BE2C (cell line): ENCODE measurements at regions not wholly inside any gene's neighbourhood (a gene's known extent, or its start where the extent isn't known, plus 50 kb on each side); places are given as distances from the start of the nearest gene placed in this dataset.

Experiments used
- DNase-seq: peaks from one replicate; pipeline ENCODE4 v3.0.0-alpha.2; 2020
- H3K27me3 ChIP-seq: fragments of 250-450 bp; sonication (Bioruptor Pico); 2 replicates; pipeline ENCODE4 v1.5.1; 2020; ENCODE audit warnings: mild to moderate bottlenecking
- H3K36me3 ChIP-seq: fragments of 250-450 bp; sonication (Bioruptor Pico); 2 replicates; pipeline ENCODE4 v1.5.1; 2020; ENCODE audit warnings: mild to moderate bottlenecking
- H3K4me1 ChIP-seq: fragments of 250-450 bp; sonication (Bioruptor Pico); 2 replicates; pipeline ENCODE4 v1.5.1; 2020
- H3K4me3 ChIP-seq: 2 replicates; pipeline ENCODE4 v1.5.1; 2011; ENCODE audit warnings: low read depth, low read length
- H3K9me3 ChIP-seq: fragments of 250-450 bp; sonication (Bioruptor Pico); 2 replicates; pipeline ENCODE4 v1.5.1; 2020
- TF ChIP-seq, protein P1 (sequence below): IDR thresholded peaks from 2 replicates; pipeline ENCODE4 v1.5.1; 2012; ENCODE audit warnings: mild to moderate bottlenecking, low read depth, low read length

GRCh38 chr6:62707156-62707555 is 421.1 kb upstream of the KHDRBS2 start:
- no peaks in the 10 kb centered on the region for H3K27me3 ChIP-seq
- no peak overlapping the region for H3K4me3 ChIP-seq
- no peak for DNase-seq

DNA sequence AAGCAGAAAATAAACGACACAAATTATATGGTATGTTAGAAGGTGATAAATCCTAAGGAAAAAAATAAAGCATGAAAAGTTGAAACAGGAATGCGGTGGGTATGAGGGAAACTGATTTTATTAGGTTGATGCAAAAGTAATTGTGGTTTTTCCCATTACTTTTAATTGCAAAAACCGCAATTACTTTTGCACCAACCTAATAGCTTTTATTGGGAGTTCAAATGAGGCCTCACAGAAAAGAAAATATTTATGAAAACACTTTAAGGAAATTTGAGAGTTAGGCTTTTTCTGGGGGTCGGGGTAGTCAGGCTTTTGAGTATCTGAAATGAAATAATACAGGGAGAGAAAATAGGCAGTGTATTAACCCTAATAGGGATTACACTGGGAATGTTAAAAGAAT is 397.0 kb upstream of the KHDRBS2 start:
- no peaks in the 10 kb centered on the region for H3K4me1 ChIP-seq
- TF ChIP-seq, protein P1, sequence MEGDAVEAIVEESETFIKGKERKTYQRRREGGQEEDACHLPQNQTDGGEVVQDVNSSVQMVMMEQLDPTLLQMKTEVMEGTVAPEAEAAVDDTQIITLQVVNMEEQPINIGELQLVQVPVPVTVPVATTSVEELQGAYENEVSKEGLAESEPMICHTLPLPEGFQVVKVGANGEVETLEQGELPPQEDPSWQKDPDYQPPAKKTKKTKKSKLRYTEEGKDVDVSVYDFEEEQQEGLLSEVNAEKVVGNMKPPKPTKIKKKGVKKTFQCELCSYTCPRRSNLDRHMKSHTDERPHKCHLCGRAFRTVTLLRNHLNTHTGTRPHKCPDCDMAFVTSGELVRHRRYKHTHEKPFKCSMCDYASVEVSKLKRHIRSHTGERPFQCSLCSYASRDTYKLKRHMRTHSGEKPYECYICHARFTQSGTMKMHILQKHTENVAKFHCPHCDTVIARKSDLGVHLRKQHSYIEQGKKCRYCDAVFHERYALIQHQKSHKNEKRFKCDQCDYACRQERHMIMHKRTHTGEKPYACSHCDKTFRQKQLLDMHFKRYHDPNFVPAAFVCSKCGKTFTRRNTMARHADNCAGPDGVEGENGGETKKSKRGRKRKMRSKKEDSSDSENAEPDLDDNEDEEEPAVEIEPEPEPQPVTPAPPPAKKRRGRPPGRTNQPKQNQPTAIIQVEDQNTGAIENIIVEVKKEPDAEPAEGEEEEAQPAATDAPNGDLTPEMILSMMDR = no peak
- H3K4me3 ChIP-seq = no peak overlapping the region
- no peak for DNase-seq
- no peaks in the 10 kb centered on the region for H3K27me3 ChIP-seq
- no peaks in the 10 kb centered on the region for H3K36me3 ChIP-seq
- H3K9me3 ChIP-seq = no peaks in the 10 kb centered on the region

More at GRCh38 chr6:62707156-62707555, 421.1 kb upstream of the KHDRBS2 start:
- H3K9me3 ChIP-seq = no peaks in the 10 kb centered on the region; the same call in 1 of the 2 replicates
- H3K4me1 ChIP-seq = no peaks in the 10 kb centered on the region
- TF ChIP-seq, protein P1 = 0 out of 2 replicates have a peak, but pooled peaks have one; percentile 7
- H3K36me3 ChIP-seq = no peaks in the 10 kb centered on the region

- TF ChIP-seq, protein P1 = no peak
- Histone ChIP-seq H3K4me3 (no peak overlapping the region), H3K9me3 (no peaks in the 10 kb centered on the region), H3K4me1 (no peaks in the 10 kb centered on the region), H3K27me3 (no peaks in the 10 kb centered on the region), H3K36me3 (no peaks in the 10 kb centered on the region)
- no peak for DNase-seq
These were observed 395.1 kb upstream of the KHDRBS2 start for GRCh38 chr6:62681108-62681507.

DNA sequence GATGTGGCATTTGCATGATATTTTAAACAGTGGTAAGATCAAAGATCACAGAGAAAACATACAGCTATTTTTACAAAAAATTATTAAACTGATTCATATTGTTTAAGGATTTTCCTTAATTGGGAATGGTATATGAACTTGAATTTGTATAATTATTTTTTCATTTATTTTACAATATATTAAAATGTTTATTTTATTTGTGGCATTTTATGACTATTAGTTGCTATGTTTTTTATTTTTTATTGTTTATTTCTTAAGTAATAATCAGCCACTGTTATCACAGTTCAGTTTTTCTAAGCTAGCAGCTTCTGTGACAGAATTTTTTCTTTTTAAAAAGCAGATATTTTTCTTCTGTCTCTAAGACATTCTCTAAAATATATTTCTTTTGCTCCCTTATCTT is 387.0 kb upstream of the KHDRBS2 start:
- no peaks in the 10 kb centered on the region for H3K9me3 ChIP-seq
- no peaks in the 10 kb centered on the region for H3K36me3 ChIP-seq
- H3K4me3 ChIP-seq = no peak overlapping the region
- no peak for DNase-seq
- TF ChIP-seq, protein P1 = no peak
- H3K27me3 ChIP-seq = no peaks in the 10 kb centered on the region
- no peaks in the 10 kb centered on the region for H3K4me1 ChIP-seq

- Histone ChIP-seq H3K4me3 (no peak overlapping the region), H3K27me3 (no peaks in the 10 kb centered on the region), H3K9me3 (no peaks in the 10 kb centered on the region), H3K36me3 (no peaks in the 10 kb centered on the region), H3K4me1 (no peaks in the 10 kb centered on the region)
- no peak for DNase-seq
- TF ChIP-seq, protein P1 = no peak
These were observed 384.6 kb upstream of the KHDRBS2 start for GRCh38 chr6:62670490-62671223.

- TF ChIP-seq, protein P1 = no peak
- no peak for DNase-seq
- H3K4me3 ChIP-seq = no peak overlapping the region
- no peaks in the 10 kb centered on the region for H3K9me3 ChIP-seq
- no peaks in the 10 kb centered on the region for H3K4me1 ChIP-seq
- no peaks in the 10 kb centered on the region for H3K36me3 ChIP-seq
- H3K27me3 ChIP-seq = no peaks in the 10 kb centered on the region
These were observed 383.8 kb upstream of the KHDRBS2 start for GRCh38 chr6:62669831-62670230.
